ENCODE measurements at regions not wholly inside any gene's neighbourhood (a gene's known extent, or its start where the extent isn't known, plus 50 kb on each side); places are given as distances from the start of the nearest gene placed in this dataset.

GRCh38 chr2:163877316-163877715 lies 141.5 kb upstream of the FIGN start:
- Histone ChIP-seq H3K9me3 (ENCODE audit: control insufficient read depth in 1 of 2, insufficient read depth in 1 of 2, low read depth in 1 of 2, low read length in 2 of 2) (no peaks in the 10 kb centered on the region), H4K20me1 (ENCODE audit: insufficient read depth) (no peaks in the 10 kb centered on the region), H3K4me1 (ENCODE audit: control insufficient read depth in 1 of 2, insufficient read depth in 2 of 2, low read length in 2 of 2) (no peaks in the 10 kb centered on the region), H3K9ac (ENCODE audit: low read length) (no peak overlapping the region), H3K4me3 (replicated peaks in 1 of 2; ENCODE audit: low read depth in 1 of 2, low read length in 2 of 2) (no peak overlapping the region), H3K4me2 (ENCODE audit: low read length) (no peak overlapping the region), H3K9me2 (ENCODE audit: insufficient read depth) (no peaks in the 10 kb centered on the region), H3K27me3 (ENCODE audit: insufficient read depth, low read length) (0 out of 2 replicates have a peak, but pooled peaks cover 8% of the 10 kb centered on the region), H3K79me2 (ENCODE audit: insufficient read depth, low read length) (no peaks in the 10 kb centered on the region), H3K36me3 (ENCODE audit: control insufficient read depth in 1 of 2, insufficient read depth in 2 of 2, low read length in 2 of 2) (no peaks in the 10 kb centered on the region), H2AFZ (ENCODE audit: low read depth, low read length, poor library complexity, severe bottlenecking) (no peak overlapping the region), H3K27ac (ENCODE audit: low read depth, low read length) (no peak overlapping the region)
- TF ChIP-seq FOSL1 (IDR thresholded peaks at IDR 0.05; ENCODE audit: low read depth) (no peak), TCF7L2 (IDR thresholded peaks at IDR 0.05; ENCODE audit: borderline replicate concordance, extremely low read depth, insufficient read depth, insufficient read length) (no peak), ZFX (IDR thresholded peaks at IDR 0.05) (no peak), RAD21 (IDR thresholded peaks at IDR 0.05; ENCODE audit: low read depth) (no peak), REST (IDR thresholded peaks at IDR 0.05; ENCODE audit: low read depth) (no peak)
- no peak for DNase-seq (ENCODE audit: low read depth, low spot score)
- no peak for ATAC-seq
- no TSS peak for BruUV-seq (replicated peaks)
- POLR2A ChIA-PET: no interaction called here
- intact Hi-C loops (cut with micrococcal nuclease): loop anchor here (5.0 kb wide), 2 partner anchors 530 to 685 kb away; no protein-coding TSS in a partner anchor
- CTCF ChIA-PET: no interaction called here
- RAD21 ChIA-PET (ENCODE audit: low non-redundant PET in 1 of 2, low total read pairs in 2 of 2, uncharacterized antibody in 2 of 2, unreplicated experiment in 2 of 2): no interaction called here

GRCh38 chr2:163863073-163863472 lies 127.3 kb upstream of the FIGN start:
- RAD21 ChIA-PET (ENCODE audit: low non-redundant PET in 1 of 2, low total read pairs in 2 of 2, uncharacterized antibody in 2 of 2, unreplicated experiment in 2 of 2): no interaction called here
- intact Hi-C loops (cut with micrococcal nuclease): no loop called here
- CTCF ChIA-PET: interaction anchor here (1.1 kb wide), 1 partner anchor 16 kb away, joined by 3 read pairs; no protein-coding TSS in a partner anchor
- Histone ChIP-seq H3K27me3 (ENCODE audit: insufficient read depth, low read length) (0 out of 2 replicates have a peak, but pooled peaks cover 9% of the 10 kb centered on the region), H3K4me3 (replicated peaks in 1 of 2; ENCODE audit: low read depth in 1 of 2, low read length in 2 of 2) (no peak overlapping the region), H3K27ac (ENCODE audit: low read depth, low read length) (no peak overlapping the region), H3K9ac (ENCODE audit: low read length) (no peak overlapping the region), H4K20me1 (ENCODE audit: insufficient read depth) (0 out of 2 replicates have a peak, but pooled peaks cover 4% of the 10 kb centered on the region), H3K4me2 (ENCODE audit: low read length) (no peak overlapping the region), H3K4me1 (ENCODE audit: control insufficient read depth in 1 of 2, insufficient read depth in 2 of 2, low read length in 2 of 2) (no peaks in the 10 kb centered on the region), H2AFZ (ENCODE audit: low read depth, low read length, poor library complexity, severe bottlenecking) (no peak overlapping the region), H3K9me2 (ENCODE audit: insufficient read depth) (no peaks in the 10 kb centered on the region), H3K9me3 (ENCODE audit: control insufficient read depth in 1 of 2, insufficient read depth in 1 of 2, low read depth in 1 of 2, low read length in 2 of 2) (no peaks in the 10 kb centered on the region), H3K36me3 (ENCODE audit: control insufficient read depth in 1 of 2, insufficient read depth in 2 of 2, low read length in 2 of 2) (no peaks in the 10 kb centered on the region), H3K79me2 (ENCODE audit: insufficient read depth, low read length) (no peaks in the 10 kb centered on the region)
- no peak for ATAC-seq
- no TSS peak for BruUV-seq (replicated peaks)
- POLR2A ChIA-PET: no interaction called here
- no peak for DNase-seq (ENCODE audit: low read depth, low spot score)
- no peak for TF ChIP-seq EZH2 (IDR thresholded peaks at IDR 0.05)
- TF ChIP-seq MAX (IDR thresholded peaks at IDR 0.05): no peak
- TF ChIP-seq SIN3A (IDR thresholded peaks at IDR 0.05; ENCODE audit: low read depth): no peak
- TF ChIP-seq SRF (IDR thresholded peaks at IDR 0.05; ENCODE audit: low read depth): no peak
- no peak for TF ChIP-seq RAD21 (IDR thresholded peaks at IDR 0.05; ENCODE audit: low read depth)
- no peak for TF ChIP-seq ZFX (IDR thresholded peaks at IDR 0.05)
- no peak for TF ChIP-seq ZNF274 (IDR thresholded peaks at IDR 0.05; ENCODE audit: low read depth, low read length)
- TF ChIP-seq TCF7L2 (IDR thresholded peaks at IDR 0.05; ENCODE audit: borderline replicate concordance, extremely low read depth, insufficient read depth, insufficient read length): no peak
- TF ChIP-seq EGR1 (IDR thresholded peaks at IDR 0.05; ENCODE audit: low read depth): no peak
- no peak for TF ChIP-seq JUND (IDR thresholded peaks at IDR 0.05)
- TF ChIP-seq EZH2phosphoT487 (IDR thresholded peaks at IDR 0.05; ENCODE audit: borderline replicate concordance): no peak
- TF ChIP-seq ELF1 (IDR thresholded peaks at IDR 0.05; ENCODE audit: borderline replicate concordance, low read depth): no peak
- TF ChIP-seq REST (IDR thresholded peaks at IDR 0.05; ENCODE audit: low read depth): no peak
